Hepatic stellate cell (primary cell): ENCODE measurements at regions not wholly inside any gene's neighbourhood (a gene's known extent, or its start where the extent isn't known, plus 50 kb on each side); places are given as distances from the start of the nearest gene placed in this dataset.

Experiments
- DNase-seq: peaks from one replicate; pipeline ENCODE4 v3.0.0; 2011; ENCODE audit warnings: low spot score

DNA sequence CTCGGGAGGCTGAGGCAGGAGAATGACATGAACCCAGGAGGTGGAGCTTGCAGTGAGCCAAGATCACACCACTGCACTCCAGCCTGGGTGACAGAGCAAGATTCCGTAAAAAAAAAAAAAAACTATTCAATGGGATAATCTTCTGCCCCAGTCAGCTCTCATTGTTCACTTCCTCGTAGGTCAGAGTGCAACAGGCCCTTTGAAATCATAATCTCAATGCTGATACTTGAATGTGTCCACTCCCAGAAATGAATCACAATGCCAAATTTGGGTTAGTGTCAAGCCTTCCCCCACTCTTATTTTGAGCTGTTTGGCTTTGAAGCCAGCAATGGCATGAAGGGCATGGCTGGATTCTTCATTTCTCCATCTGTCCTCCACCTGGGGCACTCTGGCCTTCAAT is 610.3 kb upstream of the KLF4 start:
- DNase-seq, result no peak

DNA sequence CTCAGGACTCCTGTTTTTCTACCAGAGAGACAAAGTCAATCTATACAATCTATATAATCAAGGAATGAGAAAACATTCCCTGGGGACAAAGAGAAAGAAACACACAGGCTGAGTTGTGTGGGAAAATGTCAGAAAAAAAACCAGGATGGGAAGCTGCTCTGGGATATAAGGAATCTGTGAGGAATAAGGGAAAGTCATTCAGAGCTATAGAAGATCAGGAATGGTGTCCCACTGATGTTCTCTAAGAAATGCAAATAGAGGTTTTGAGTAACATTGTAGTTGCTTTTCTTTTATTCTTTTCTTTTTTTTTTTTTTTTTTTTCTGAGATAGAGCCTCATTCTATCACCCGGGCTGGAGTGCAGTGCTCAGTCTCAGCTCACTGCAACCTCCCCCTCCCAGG is 605.9 kb upstream of the KLF4 start:
- no peak for DNase-seq

DNA sequence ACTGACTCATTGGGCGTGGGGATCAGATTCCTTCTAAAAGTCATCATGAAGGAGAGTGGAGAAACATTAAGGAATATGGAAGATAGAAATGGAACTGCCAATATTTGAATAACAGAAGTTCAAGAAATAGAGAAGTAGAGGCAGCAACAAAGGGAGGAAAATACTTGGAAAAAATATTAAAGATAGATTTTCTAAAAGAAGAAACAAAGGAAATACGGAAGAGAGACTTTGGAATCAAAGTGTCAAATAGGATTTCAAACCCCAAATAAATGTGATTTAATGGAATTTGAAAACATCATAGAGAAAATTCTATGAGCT is 605.1 kb upstream of the KLF4 start:
- no peak for DNase-seq

DNA sequence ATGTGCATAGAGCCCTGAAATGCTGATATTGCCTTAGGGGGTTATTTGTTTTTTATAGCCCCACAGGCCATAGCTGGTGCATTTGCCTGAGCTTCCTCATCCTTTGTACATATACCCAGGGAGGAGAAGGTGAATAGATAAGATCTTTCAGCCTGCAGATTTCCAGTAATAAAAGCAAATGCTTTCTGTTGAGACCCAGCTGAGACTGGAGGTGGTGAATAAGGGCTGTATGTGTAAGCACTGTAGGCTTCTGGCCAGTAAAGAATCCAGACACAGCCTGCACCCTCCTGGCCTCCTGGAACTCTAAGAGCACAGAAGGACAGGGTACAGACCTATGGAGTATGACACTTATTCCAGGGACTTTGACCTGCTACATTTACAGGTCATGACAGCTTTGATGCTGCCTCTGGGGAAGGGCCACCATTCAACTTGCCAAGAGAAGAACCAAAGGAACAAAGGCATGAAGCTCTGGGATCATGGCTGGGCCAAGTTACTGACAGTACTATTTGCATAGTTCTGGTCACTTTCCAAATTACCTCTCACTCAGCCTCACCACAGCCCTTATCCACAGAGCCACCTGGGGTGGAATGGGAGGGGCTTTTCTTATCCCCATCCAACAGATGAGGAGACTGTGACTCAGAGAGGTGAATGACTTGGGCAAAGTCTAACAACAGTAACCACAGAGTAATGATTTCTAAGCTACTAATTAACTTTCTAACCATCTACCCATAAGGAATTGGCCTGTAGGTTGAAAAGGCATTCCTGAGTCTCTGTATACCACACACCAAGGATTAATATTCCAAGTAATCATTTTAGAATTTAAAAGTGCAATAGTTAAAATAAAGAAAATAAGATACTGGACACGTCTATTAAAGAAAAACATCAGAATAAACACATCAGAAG is 604.5 kb upstream of the KLF4 start:
- no peak for DNase-seq

DNA sequence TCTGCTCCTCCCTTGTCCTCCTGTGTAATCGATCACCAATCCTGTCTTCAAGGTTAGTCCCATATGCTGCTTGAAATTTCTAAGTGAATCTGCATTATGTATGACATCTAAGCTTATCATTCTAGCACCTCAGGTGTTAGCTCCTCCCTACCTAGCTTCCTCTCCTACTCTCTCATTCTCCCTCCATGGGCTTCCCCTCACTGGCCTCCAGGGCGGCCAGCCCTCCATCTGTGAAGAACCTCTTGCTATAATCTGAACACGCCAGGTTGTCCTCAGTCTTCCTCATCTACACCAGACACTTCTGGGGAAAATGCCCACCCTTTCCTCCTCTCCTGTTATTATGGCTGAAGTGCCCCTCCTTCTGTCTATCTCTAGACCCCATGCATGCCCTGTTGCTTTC is 599.3 kb upstream of the KLF4 start:
- no peak for DNase-seq

DNA sequence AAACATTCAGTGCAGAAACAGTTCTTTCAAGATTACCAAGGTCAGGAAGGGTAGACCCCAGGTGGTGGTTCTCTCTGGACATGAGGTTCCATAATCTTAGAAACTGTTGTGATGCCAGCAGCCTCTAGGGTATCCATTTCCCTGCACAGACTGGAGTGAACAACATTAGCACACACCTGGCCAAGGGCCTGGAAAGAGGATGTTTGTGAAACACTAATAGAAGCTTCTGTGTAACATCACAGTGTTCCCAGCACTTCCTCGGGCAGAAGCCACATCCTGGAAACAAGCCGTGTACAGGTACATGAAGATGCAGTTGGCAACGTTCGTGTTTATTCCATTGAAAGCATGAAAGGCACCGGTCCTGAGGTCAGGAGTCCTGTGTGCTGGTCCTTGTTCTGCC is 598.2 kb upstream of the KLF4 start:
- DNase-seq, result no peak

DNA sequence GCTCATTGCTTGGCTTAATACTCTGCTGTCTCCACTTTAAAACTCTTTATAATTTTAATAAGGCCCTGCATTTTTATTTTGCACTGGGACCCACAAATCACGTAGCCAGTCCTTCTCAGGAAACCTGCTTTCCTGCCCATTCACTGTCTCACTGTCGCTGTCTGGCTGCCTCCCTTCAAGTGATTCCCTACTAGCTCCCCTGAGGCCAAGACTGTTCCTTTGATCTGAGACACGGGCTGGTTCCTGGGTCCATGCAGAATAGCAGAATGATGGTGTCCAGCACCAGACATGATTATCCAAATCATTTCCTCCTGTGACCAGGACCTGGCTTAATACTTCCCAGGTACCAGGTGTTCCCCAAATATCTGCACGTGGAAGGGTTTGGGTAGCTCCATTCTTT is 597.1 kb upstream of the KLF4 start:
- DNase-seq, result no peak

DNA sequence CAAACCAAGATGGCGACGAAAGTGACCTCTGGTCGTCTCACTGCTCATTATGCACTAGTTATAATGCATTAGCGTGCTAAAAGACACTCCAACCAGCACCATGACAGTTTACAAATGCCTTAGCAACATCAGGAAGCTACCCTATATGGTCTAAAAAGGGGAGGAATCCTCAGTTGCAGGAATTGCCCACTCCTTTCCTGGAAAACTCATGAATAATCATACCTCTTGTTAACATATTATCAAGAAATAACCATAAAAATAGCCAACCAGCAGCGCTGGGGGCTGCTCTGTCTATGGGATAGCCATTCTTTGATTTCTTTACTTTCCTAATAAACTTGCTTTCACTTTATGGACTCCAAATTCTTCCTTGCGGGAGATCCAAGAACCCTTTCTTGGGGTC is 595.7 kb upstream of the KLF4 start:
- no peak for DNase-seq

DNA sequence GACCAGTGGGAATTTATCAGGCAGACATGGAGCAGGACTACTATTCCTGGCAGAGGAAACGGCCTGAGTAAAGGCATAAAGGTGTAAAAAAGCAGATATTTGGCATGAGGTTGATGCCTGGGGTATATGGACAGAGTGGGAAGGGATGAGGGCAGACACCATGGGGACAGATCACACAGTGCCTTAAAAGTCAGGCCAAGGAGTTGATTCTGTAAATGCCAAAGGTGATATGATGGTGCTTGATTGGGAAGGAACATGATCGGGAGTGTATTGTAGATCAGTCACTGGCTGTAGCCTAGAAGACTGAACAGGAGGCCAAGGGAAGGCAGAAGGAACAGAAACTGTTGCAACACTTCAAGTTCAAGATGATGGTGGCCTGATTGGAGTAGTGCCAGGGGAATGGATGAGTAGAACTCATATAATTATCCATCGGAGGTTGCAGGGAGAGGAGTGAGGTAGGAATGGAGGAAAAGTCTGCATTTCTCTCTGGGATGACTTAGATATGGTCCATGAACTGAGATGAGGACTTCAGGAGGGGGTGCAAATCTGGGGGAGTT is 594.3 kb upstream of the KLF4 start:
- DNase-seq, result no peak

DNA sequence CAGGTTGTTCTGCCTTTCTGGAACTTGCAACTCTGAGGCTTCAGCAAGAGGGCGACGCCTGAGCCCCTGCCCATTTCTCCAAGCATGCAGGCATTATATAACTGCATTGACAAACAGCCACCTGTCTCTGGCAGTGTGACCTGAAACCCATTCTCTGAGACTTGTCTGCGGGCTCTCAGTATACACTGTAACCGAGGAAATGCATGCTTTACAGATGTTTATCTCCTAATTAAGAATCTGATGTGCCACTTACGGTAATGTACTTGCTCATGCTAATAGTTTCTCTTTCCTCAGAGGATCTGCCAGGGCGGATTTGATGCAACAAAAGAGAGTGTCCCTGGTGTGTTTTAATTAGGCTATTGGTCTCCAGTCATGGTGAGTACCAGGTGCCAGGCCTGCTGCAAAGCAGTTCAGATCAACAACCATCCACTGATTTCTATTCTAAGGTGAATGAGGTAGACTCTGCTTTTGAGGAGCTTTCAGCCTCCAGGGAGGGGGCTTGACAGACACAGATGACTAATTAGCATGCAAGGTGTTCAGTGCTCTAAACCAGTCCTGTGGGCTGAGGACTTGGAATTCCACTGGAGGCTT is 593.7 kb upstream of the KLF4 start:
- DNase-seq, result no peak

DNA sequence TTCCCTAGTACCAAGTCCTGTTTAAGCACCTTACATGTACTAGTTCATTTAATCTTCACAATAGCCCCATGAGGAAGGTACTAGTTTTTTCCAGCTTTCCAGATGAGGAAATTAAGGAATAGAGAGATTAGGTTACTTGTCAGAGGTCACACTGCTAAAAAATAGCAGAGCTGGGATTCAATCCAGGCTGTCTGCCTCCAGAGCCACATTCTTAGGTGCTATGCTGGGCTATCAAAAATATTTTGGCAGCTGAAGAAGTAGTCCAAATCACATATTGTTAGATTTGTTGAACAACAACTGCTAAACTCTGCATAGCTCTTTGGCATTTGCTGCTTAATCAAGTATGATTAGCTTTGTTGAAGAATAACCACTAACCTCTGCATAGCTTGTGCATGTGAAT is 591.5 kb upstream of the KLF4 start:
- no peak for DNase-seq

DNA sequence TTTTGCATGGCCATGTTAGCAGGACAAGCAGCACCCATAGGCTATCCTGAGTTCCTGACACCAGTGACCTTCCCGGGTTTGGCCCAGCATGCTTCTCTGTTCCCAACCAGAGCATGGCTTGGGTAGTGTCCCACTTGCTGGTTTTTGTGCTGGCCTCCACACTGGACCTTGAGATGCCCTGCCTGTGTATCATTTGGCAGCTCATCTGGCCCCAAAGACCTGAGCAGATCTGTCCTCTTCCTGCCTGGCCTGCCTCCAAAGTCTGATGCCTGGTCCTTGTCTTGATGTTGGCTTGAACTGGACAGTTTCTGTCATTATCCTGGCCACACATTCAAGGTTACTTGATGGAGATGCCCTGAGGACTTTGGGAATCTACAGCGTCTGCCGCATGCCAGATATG is 590.7 kb upstream of the KLF4 start:
- no peak for DNase-seq

DNA sequence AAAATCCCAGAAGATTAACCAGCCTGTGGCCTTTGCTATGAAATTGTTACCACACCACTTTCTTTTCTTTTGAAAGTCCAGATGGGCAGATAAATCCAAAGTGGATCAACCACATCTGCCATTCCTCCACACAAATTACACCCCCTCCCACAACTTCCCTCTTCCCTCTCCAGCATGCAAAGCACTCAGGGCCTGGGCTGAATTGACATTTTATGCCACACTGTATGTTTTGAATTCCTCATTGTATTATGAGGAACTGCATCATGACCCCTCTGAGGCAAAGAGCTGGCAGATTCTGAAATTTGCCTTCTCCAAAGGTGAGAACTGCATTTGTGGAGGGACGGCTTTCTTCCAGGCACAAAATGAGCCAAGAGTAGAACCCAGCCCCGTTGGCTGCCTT is 589.2 kb upstream of the KLF4 start:
- DNase-seq, result no peak

DNA sequence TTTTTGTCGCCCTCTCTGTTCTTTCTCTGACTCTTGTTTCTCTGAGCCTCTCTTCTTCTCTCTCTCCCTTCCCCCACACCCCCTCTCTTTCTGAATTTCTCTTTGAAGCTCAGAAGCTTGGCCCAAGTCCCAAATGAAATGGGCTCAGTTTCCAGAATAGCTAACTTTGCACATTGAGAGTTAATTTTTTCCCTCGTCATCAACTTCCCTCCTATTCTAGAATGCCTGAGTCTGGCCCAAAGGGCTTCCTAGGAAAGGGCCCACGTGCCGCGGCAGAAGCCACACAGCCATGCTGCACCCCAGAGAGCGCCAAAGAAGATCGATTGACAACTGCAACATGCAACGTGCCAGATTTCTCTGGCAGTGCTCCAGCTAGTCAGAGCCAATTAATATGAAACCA is 588.8 kb upstream of the KLF4 start:
- no peak for DNase-seq

DNA sequence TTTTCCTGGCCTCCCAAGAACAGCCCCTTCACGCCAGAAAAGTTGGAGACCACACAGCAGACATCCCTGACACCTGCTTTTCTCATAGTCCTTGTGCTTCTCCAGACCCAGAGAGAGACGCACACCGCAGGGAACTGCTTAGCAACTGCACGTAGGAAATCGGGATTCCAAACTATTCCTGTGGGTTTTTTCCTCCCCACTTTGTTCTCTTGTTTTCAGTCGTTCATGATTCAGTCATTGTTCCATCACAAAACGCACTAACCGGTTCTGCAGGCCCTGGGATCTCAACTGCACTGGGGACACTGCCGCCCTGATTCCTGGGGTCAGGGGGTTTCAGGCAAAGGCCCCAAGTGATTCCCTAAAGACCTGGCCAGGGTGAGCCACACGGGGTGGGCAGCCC is 588.0 kb upstream of the KLF4 start:
- DNase-seq, result no peak

DNA sequence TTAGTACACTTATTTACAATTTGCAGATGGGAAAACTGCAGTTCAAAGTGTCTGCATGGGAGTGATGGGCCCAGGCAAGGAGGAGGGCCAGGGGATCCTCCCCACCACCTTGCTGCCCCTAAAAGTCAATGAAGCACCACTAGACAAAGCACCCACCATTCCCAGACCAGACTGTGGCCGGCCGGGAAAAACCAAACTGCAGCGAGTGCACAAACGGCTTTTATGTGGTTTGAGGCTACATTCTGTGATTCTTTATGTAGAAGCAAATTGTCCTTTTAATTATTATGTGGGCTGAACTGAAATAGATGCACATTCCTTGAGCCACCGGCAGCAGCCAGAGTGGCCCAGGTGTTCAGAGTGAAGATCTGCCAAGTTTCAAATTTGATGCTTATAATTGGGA is 585.3 kb upstream of the KLF4 start:
- no peak for DNase-seq

DNA sequence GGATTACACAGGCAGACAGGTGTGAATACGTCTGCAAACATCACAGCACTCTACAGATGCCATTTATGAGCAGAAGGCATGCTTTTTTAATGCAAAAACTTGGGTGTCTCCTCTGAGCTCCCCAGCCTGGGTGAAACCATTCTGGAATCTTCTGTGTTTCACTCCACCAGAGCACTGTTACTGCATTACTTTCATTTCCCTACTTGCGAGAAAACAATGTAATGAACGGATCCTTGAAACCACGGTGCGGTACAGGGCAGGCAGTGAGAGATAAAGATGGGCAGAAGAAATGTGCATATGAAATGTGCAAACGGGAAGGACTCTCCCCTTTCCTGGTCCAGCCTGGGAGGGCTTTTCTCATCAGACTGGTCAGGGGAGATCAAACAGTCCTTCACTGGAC is 584.3 kb upstream of the KLF4 start:
- no peak for DNase-seq

DNA sequence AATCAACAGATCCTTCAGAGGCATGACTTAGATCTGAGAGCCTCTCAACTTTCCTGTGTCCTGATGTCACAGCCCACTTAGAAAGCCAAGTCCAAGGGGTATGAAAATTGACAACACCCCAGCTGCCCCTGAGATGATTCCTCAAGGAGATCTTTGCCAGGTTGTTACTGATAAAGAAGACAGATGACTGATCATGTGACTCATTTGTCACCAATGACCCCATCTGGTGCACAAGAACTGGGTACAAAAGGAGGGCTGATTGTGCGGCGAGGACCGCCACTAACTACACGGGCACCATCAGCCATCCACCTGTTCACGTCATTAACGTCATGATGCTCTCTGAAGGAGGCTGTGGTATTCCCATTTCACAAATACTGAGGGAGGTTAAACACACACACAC is 583.2 kb upstream of the KLF4 start:
- no peak for DNase-seq

DNA sequence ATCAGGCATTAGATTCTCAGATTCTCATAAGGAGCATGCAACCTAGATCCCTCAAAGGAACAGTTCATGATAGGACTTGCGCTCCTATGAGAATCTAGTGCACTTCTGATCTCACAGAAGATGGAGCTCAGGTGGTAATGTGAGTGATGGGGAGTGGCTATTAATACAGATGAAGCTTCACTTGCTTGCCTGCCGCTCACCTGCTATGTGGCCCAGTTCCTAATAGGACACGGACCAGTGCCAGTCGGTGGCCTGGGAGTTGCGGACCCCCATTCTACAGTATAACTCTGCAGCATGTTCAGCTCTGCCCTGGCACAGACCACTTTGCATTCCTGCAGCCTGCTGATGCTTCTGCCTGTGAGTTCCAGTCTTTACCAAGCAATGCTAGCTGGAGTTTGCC is 581.3 kb upstream of the KLF4 start:
- no peak for DNase-seq

DNA sequence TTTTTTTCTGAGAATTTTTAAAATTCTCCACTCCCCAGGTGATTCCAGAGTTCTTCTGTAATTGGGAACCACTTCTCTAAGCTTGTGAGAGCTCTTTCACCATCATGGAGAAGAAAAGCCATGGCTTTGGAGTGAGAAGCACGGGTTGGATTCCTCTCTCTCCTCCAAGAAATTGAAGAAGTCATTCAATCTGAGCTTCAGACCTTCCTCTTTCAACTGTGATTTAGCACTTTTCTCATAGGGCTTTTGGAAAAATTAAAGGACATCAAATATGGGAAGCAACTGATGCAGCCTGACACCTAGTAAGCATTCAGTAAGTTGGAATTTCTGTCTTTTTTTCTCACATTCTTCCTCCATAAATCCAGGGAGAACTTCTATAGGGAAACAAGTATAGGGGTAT is 580.4 kb upstream of the KLF4 start:
- no peak for DNase-seq

DNA sequence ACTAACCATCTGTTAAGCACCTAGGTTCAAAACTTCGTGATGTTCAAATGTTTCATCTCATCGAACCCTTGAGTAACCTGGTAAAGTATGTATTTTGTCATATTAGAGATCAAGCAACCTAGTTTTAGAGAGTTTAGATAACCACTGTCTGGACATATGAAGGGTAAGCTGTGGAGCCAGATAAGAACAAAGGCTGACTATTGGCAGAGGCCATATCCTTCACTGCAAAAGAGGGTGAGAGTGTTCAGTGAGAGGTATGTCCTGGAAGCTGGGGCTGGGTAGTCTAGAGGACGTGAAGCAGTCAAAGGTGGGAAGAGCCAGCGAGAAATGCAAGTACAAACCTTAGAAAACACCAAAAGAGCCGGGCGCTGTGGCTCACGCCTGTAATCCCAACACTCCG is 573.1 kb upstream of the KLF4 start:
- DNase-seq, result no peak

DNA sequence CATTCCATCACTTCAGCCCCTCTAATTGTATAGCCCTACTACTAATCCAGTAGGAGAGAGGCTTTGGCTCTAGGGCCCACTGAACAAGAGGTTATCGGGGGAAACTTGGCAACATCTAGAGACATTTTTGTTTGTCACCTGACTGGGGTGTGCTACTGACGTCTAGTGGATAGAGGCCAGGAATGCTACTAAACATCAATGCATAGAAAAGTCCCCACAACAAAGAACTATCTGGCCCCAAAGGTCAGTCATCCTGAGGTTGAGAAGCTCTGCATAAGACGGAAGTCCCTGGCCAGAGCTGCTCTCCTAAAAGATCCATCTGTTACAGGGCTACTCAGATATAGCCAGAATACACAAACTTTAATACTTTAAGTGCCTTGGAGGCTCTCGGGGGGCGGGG is 570.6 kb upstream of the KLF4 start:
- no peak for DNase-seq

DNA sequence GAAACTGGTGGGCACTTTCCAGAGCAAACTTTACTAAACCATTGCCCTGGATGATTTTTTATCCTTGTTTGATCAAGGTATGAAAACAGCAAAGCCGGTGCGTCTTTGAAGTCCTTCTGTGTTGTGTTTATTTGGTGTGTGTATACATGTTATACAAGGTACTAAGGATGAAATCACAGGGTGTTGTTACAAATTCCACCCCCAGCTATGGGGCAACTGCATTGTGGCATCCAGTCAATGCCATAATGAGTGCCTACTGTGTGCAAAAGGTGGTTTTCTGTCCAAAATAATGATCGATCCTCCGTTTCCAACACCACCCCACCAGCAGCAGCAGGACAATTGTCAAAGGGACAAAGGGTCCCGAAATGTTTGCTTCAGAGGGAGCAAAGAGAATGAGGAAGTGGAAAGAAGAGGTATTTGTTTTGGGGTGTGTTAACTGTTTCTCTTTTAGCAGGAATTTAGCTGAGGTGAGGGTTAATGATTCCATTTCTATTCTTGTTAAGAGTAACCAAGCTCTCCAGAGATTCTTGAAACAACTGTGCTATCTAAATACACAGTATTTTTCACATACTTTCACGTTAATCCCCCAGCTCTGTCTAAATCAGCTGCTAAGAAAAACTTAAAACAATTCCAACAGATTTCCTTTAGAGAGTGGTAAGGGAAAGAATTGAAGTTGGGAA is 568.7 kb upstream of the KLF4 start:
- no peak for DNase-seq
